PFSK-1 (cell line): ENCODE measurements at regions not wholly inside any gene's neighbourhood (a gene's known extent, or its start where the extent isn't known, plus 50 kb on each side); places are given as distances from the start of the nearest gene placed in this dataset.

Experiments
- FOXP2 ChIP-seq: optimal IDR thresholded peaks from 2 replicates; pipeline ENCODE3; 2011; ENCODE audit warnings: borderline replicate concordance, control low read depth, inconsistent platforms; ENCODE audit not compliant: insufficient read depth; ENCODE audit errors: extremely low read length, extremely low read depth
- POLR2AphosphoS5 ChIP-seq: IDR thresholded peaks from 2 replicates; pipeline ENCODE4 v1.6.1; 2012; ENCODE audit warnings: low read depth, mild to moderate bottlenecking, control low read depth, low read length, moderate library complexity
- SIN3A ChIP-seq: IDR thresholded peaks from 2 replicates; pipeline ENCODE4 v1.6.1; 2012; ENCODE audit warnings: mild to moderate bottlenecking, low read length, moderate library complexity, borderline replicate concordance; ENCODE audit not compliant: insufficient read depth
- TAF1 ChIP-seq: IDR thresholded peaks from 2 replicates; pipeline ENCODE4 v1.6.1; 2012; ENCODE audit warnings: low read length, control low read depth, borderline replicate concordance; ENCODE audit not compliant: insufficient read depth
- TF ChIP-seq, protein P1 (sequence below), 2 experiments: IDR thresholded peaks; 2 replicates each; pipeline versions ENCODE4 v1.6.1 to v1.8.0; 2011 to 2012; ENCODE audit warnings: low read depth in 2 of 2, low read length in 2 of 2, control low read depth in 1 of 2, inconsistent platforms in 1 of 2, mild to moderate bottlenecking in 1 of 2, moderate library complexity in 1 of 2; ENCODE audit not compliant: insufficient read depth in 1 of 2

DNA sequence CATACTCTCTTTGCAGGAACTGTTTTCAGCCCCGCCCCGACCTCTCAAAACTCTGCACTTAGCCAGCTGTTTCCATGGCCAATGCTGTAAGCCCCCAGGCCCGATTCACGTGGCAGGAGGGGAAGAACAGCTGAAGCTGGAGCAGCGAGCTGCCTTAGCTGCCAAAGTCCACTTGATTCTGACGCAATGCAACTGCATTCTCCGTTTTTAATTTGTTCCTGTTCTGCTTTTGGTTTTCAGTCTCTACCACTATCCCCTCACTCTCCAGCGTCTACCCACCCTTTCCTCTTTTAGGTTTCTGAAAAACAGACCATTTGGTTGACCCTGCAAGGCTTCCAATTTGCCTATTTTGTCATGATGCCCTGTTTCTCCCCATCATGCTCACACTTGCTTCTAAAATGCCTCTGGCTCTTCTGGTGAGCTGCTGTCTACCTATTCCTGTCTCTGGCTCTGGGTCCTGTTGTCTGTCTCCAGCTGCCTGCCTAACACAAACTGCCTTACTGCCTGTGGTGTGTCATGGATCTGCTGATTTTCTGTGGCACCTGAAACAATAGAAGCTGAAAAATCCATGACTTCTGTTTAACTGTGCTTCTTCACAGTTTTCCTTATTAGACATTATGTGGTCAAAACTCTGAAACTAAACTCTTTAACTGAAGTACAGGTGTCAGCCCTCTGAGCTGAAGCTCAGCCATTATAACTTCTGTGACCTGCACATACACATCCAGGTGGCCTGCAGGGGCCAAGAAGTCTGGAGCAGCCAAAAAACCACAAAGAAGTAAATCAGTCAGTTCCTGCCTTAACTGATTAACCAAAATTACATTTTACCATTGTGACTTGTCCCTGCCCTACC is 160.5 kb upstream of the AGTR2 start:
- TF ChIP-seq, protein P1, sequence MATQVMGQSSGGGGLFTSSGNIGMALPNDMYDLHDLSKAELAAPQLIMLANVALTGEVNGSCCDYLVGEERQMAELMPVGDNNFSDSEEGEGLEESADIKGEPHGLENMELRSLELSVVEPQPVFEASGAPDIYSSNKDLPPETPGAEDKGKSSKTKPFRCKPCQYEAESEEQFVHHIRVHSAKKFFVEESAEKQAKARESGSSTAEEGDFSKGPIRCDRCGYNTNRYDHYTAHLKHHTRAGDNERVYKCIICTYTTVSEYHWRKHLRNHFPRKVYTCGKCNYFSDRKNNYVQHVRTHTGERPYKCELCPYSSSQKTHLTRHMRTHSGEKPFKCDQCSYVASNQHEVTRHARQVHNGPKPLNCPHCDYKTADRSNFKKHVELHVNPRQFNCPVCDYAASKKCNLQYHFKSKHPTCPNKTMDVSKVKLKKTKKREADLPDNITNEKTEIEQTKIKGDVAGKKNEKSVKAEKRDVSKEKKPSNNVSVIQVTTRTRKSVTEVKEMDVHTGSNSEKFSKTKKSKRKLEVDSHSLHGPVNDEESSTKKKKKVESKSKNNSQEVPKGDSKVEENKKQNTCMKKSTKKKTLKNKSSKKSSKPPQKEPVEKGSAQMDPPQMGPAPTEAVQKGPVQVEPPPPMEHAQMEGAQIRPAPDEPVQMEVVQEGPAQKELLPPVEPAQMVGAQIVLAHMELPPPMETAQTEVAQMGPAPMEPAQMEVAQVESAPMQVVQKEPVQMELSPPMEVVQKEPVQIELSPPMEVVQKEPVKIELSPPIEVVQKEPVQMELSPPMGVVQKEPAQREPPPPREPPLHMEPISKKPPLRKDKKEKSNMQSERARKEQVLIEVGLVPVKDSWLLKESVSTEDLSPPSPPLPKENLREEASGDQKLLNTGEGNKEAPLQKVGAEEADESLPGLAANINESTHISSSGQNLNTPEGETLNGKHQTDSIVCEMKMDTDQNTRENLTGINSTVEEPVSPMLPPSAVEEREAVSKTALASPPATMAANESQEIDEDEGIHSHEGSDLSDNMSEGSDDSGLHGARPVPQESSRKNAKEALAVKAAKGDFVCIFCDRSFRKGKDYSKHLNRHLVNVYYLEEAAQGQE (IDR thresholded peaks at IDR 0.05; ENCODE audit: insufficient read depth in 1 of 2, low read depth in 2 of 2, low read length in 2 of 2) = no peak
- no peak for TF ChIP-seq FOXP2
- TF ChIP-seq SIN3A = no peak
- TF ChIP-seq POLR2AphosphoS5 = no peak
- no peak for TF ChIP-seq TAF1

GRCh38 chrX:116010939-116011338 is 159.6 kb upstream of the AGTR2 start:
- no peak for TF ChIP-seq TAF1
- TF ChIP-seq POLR2AphosphoS5 = no peak
- no peak for TF ChIP-seq SIN3A
- TF ChIP-seq, protein P1 (IDR thresholded peaks at IDR 0.05; ENCODE audit: insufficient read depth in 1 of 2, low read depth in 2 of 2, low read length in 2 of 2) = no peak
- no peak for TF ChIP-seq FOXP2

DNA sequence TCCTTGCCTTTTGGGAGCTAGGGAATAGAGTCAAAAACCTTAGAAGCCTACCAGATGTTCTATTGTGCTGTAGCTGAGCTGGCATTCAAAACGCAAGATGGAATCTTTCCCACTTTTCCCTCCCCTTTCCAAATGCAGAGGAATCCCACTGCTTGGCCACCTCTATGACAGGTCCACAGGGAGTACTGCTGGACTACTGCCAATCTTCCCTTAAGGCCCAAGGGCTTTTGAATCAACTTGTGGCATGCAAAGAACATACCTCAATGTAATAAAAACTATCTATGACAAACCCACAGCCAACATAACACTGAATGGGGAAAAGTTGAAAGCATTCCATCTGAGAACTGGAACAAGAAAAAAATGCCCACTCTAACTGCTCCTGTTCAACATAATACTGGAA is 139.2 kb upstream of the AGTR2 start:
- TF ChIP-seq FOXP2 (no peak), POLR2AphosphoS5 (no peak)
